Chondrocyte (in vitro differentiated cells): ENCODE measurements at regions not wholly inside any gene's neighbourhood (a gene's known extent, or its start where the extent isn't known, plus 50 kb on each side); places are given as distances from the start of the nearest gene placed in this dataset.

Experiments used
- DNase-seq: peaks from one replicate; pipeline ENCODE4 v3.0.0; 2021; ENCODE audit warnings: mixed read lengths, low spot score
- H3K27ac Mint-ChIP-seq: one replicate; pipeline ENCODE4 v1.8.0; 2021; ENCODE audit warnings: mild to moderate bottlenecking, moderate library complexity, mixed read lengths; ENCODE audit not compliant: unreplicated experiment
- H3K27me3 Mint-ChIP-seq: 2 replicates; pipeline ENCODE4 v1.8.0; 2021; ENCODE audit warnings: low read depth, mixed read lengths
- H3K36me3 Mint-ChIP-seq: 2 replicates; pipeline ENCODE4 v1.8.0; 2021; ENCODE audit warnings: low read depth, mixed read lengths
- H3K4me1 Mint-ChIP-seq: 2 replicates; pipeline ENCODE4 v1.8.0; 2021; ENCODE audit warnings: low read depth, mild to moderate bottlenecking, mixed read lengths
- H3K4me3 Mint-ChIP-seq: one replicate; pipeline ENCODE4 v1.8.0; 2021; ENCODE audit warnings: mild to moderate bottlenecking, moderate library complexity, mixed read lengths; ENCODE audit not compliant: unreplicated experiment
- H3K9me3 Mint-ChIP-seq: 2 replicates; pipeline ENCODE4 v1.8.0; 2021; ENCODE audit warnings: low read depth, mixed read lengths
- TF ChIP-seq, protein P1 (sequence below): fragments of 200-600 bp; sonication (generic); IDR thresholded peaks from 2 replicates; pipeline ENCODE4 v1.5.0; 2021; ENCODE audit warnings: antibody characterized with exemption, mild to moderate bottlenecking, moderate library complexity

DNA sequence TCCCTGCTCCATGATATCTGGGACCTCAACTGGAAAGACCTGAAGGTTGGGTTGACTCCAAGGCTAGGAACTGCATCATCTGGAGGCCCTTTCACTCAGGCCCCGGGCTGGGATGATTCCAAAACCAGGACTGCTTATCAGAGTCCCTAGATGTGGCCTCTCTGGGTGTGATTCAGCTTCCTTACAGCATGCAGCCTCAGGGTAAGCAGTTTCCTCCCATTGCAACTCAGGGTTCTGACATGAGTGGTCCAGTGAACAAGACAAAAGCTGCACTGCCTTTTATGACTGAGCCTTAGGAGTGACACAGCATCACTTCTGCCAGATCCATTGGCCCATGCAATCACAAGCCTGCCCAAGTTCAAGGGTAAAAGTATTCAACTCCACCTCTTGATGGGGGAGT, 502.8 kb downstream of the COG6 start:
- Mint-ChIP-seq H3K9me3 (no peaks in the 10 kb centered on the region), H3K27ac (no peak overlapping the region), H3K36me3 (no peaks in the 10 kb centered on the region), H3K4me1 (peaks cover 11% of the 10 kb centered on the region), H3K4me3 (no peak overlapping the region), H3K27me3 (no peaks in the 10 kb centered on the region)
- TF ChIP-seq, protein P1, sequence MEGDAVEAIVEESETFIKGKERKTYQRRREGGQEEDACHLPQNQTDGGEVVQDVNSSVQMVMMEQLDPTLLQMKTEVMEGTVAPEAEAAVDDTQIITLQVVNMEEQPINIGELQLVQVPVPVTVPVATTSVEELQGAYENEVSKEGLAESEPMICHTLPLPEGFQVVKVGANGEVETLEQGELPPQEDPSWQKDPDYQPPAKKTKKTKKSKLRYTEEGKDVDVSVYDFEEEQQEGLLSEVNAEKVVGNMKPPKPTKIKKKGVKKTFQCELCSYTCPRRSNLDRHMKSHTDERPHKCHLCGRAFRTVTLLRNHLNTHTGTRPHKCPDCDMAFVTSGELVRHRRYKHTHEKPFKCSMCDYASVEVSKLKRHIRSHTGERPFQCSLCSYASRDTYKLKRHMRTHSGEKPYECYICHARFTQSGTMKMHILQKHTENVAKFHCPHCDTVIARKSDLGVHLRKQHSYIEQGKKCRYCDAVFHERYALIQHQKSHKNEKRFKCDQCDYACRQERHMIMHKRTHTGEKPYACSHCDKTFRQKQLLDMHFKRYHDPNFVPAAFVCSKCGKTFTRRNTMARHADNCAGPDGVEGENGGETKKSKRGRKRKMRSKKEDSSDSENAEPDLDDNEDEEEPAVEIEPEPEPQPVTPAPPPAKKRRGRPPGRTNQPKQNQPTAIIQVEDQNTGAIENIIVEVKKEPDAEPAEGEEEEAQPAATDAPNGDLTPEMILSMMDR, result no peak
- no peak for DNase-seq

DNA sequence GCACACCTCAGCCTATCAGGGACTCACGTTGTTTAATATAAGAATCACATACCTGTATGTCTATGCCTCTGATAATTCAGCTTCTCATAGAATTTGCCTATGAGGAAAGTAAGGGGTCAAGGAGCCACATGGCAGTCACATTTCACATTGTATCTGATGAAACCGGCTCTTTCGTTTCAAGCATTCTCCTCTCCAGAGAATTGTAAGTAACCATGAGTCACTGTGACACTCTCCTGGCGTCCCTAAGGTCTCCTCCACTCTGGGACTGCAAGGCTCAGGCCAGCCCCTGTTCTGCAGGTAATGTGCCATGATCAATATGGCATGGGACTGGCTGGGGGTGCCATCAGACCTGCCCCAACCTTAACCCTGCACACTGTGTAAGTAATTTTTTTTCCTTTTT, 503.3 kb downstream of the COG6 start:
- TF ChIP-seq, protein P1, result no peak
- H3K4me3 Mint-ChIP-seq, result no peak overlapping the region
- no peaks in the 10 kb centered on the region for H3K27me3 Mint-ChIP-seq
- H3K9me3 Mint-ChIP-seq, result no peaks in the 10 kb centered on the region
- no peaks in the 10 kb centered on the region for H3K36me3 Mint-ChIP-seq
- no peak overlapping the region for H3K27ac Mint-ChIP-seq
- H3K4me1 Mint-ChIP-seq, result peaks cover 16% of the 10 kb centered on the region
- no peak for DNase-seq

DNA sequence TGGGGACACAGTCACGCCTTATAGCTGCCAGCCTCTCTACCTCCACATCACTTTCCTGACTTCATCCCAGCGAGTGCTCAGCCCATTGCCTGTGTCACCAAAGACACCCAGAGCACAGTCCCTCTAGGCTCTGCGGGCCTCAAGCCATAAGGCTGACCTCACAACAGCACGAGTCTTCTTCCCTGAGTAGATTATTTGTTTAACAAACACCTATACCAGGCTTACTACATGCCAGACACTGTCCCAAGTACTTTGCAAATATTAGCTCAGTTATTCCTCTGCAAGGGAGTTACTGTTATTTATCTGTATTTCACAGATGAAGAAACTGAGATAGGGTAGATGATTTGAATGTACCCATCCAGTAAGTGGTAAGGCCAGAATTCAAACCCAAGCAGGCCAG, 504.3 kb downstream of the COG6 start:
- TF ChIP-seq, protein P1, result no peak
- H3K4me1 Mint-ChIP-seq, result peaks cover 23% of the 10 kb centered on the region
- no peak overlapping the region for H3K27ac Mint-ChIP-seq
- no peaks in the 10 kb centered on the region for H3K36me3 Mint-ChIP-seq
- no peaks in the 10 kb centered on the region for H3K9me3 Mint-ChIP-seq
- H3K27me3 Mint-ChIP-seq, result no peaks in the 10 kb centered on the region
- no peak for DNase-seq
- H3K4me3 Mint-ChIP-seq, result no peak overlapping the region

DNA sequence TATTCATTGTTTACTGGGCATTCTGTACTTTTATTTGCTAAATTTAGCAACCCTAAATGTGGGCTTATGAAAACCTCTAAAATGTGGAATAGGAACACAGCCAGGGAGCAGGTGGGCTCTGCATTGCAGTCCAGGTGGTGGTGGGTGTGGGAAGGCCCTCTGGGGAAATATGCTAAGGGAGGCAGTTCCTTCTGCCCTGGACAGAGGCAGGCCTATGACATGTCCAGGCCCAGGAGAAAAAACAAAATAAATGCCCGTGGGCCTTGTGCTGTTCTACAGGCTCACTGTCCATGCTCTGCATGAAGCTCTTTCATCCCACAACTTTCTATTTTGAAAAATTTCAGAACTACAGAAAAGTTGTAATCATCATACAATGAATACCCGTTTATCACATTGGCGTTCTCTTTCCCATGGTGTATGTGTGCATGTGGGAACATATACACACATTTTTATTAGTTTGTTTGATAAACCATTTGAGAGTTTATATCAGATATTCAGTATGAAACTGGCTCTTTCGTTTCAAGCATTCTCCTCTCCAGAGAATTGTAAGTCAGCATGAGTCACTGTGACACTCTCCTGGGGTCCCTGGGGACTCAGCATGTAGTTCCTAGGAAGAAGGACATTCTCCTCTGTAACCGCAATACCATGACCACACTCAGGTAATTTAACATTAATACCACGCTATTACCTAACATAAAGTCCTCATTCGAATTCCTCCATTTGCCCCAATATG, 505.3 kb downstream of the COG6 start:
- Mint-ChIP-seq H3K36me3 (no peaks in the 10 kb centered on the region), H3K9me3 (no peaks in the 10 kb centered on the region), H3K4me1 (peaks cover 27% of the 10 kb centered on the region), H3K27me3 (peaks cover 2% of the 10 kb centered on the region), H3K27ac (peak overlapping the region; percentile 8), H3K4me3 (no peak overlapping the region)
- no peak for DNase-seq
- TF ChIP-seq, protein P1, result no peak

GRCh38 chr13:40161351-40161810, 505.1 kb downstream of the FOXO1 start:
- H3K36me3 Mint-ChIP-seq, result no peaks in the 10 kb centered on the region
- no peaks in the 10 kb centered on the region for H3K9me3 Mint-ChIP-seq
- no peak for DNase-seq
- H3K4me1 Mint-ChIP-seq, result peaks cover 27% of the 10 kb centered on the region
- peaks cover 2% of the 10 kb centered on the region for H3K27me3 Mint-ChIP-seq
- no peak overlapping the region for H3K4me3 Mint-ChIP-seq
- TF ChIP-seq, protein P1, result no peak
- H3K27ac Mint-ChIP-seq, result no peak overlapping the region
